Neural cell (in vitro differentiated cells): ENCODE measurements at regions not wholly inside any gene's neighbourhood (a gene's known extent, or its start where the extent isn't known, plus 50 kb on each side); places are given as distances from the start of the nearest gene placed in this dataset.
A peak's percentile ranks its signal among the peaks of the same experiment; 100 is the strongest.

Experiments used
- H2AFZ ChIP-seq: fragments of 200-600, 300-800 bp; sonication (generic), shearing (Covaris generic); 2 replicates; pipeline ENCODE4 v1.6.0; 2014; ENCODE audit warnings: low read depth, mild to moderate bottlenecking, antibody characterized with exemption, low read length, moderate library complexity
- H3F3A ChIP-seq: fragments of 200-600 bp; shearing (Covaris generic); 2 replicates; pipeline ENCODE4 v1.6.1; 2016; ENCODE audit warnings: mild to moderate bottlenecking, moderate library complexity, mixed read lengths, antibody characterized with exemption, low read length; ENCODE audit not compliant: insufficient read depth, poor library complexity, severe bottlenecking
- H3K27ac ChIP-seq: fragments of 200-600, 300-800 bp; sonication (generic), shearing (Covaris generic); 2 replicates; pipeline ENCODE4 v1.5.1; 2014; ENCODE audit warnings: mild to moderate bottlenecking, low read length, moderate library complexity
- H3K27me3 ChIP-seq: fragments of 300-800, 200-600 bp; sonication (generic), shearing (Covaris generic); 2 replicates; pipeline ENCODE4 v1.6.0; 2014; ENCODE audit warnings: mild to moderate bottlenecking, low read depth, low read length, moderate library complexity; ENCODE audit not compliant: insufficient read depth
- H3K36me3 ChIP-seq: fragments of 300-800, 200-600 bp; sonication (generic), shearing (Covaris generic); 2 replicates; pipeline ENCODE4 v1.5.1; 2014; ENCODE audit warnings: mild to moderate bottlenecking, antibody characterized with exemption, low read length, moderate library complexity; ENCODE audit not compliant: insufficient read depth
- H3K4me2 ChIP-seq: fragments of 300-800, 200-600 bp; sonication (generic), shearing (Covaris generic); 2 replicates; pipeline ENCODE4 v1.6.0; 2014; ENCODE audit warnings: mild to moderate bottlenecking, low read length
- H3K4me3 ChIP-seq: fragments of 300-800, 200-600 bp; sonication (generic), shearing (Covaris generic); 2 replicates; pipeline ENCODE4 v1.5.1; 2014; ENCODE audit warnings: mild to moderate bottlenecking, low read length, moderate library complexity
- H3K79me2 ChIP-seq: fragments of 200-600 bp; shearing (Covaris generic); replicated peaks from 2 replicates; pipeline ENCODE4 v1.6.0; 2014; ENCODE audit warnings: mild to moderate bottlenecking, low read length, moderate library complexity; ENCODE audit not compliant: insufficient read depth
- H3K9ac ChIP-seq: fragments of 300-800, 200-600 bp; sonication (generic), shearing (Covaris generic); 2 replicates; pipeline ENCODE4 v1.6.1; 2016; ENCODE audit warnings: mild to moderate bottlenecking, low read length, mixed read lengths
- H3K9me2 ChIP-seq: fragments of 200-600 bp; shearing (Covaris generic); 2 replicates; pipeline ENCODE4 v1.6.1; 2016; ENCODE audit warnings: mild to moderate bottlenecking, low read length, mixed read lengths; ENCODE audit not compliant: insufficient read depth
- H3K9me3 ChIP-seq: fragments of 200-600, 300-800 bp; sonication (generic), shearing (Covaris generic); 2 replicates; pipeline ENCODE4 v1.6.1; 2016; ENCODE audit warnings: mild to moderate bottlenecking, mixed run types, low read length, moderate library complexity, mixed read lengths
- H4K20me1 ChIP-seq: fragments of 200-600 bp; shearing (Covaris generic); 2 replicates; pipeline ENCODE4 v1.6.1; 2016; ENCODE audit warnings: mild to moderate bottlenecking, mixed run types; ENCODE audit not compliant: insufficient read depth
- EP300 ChIP-seq: fragments of 450-650 bp; conservative IDR thresholded peaks from 2 replicates; pipeline ENCODE4 v1.6.1; 2014; ENCODE audit warnings: antibody characterized with exemption, mild to moderate bottlenecking, moderate library complexity; ENCODE audit not compliant: poor library complexity, severe bottlenecking
- EZH2 ChIP-seq: fragments of 200-600, 300-800 bp; shearing (Covaris generic), sonication (generic); IDR thresholded peaks from 2 replicates; pipeline ENCODE4 v1.6.1; 2014; ENCODE audit warnings: antibody characterized with exemption, low read length, borderline replicate concordance, mild to moderate bottlenecking; ENCODE audit not compliant: insufficient read depth, poor library complexity, severe bottlenecking
- MXI1 ChIP-seq: fragments of 450-650 bp; conservative IDR thresholded peaks from 2 replicates; pipeline ENCODE4 v1.6.1; 2014; ENCODE audit warnings: antibody characterized with exemption, mild to moderate bottlenecking; ENCODE audit not compliant: poor library complexity, severe bottlenecking
- POLR2AphosphoS5 ChIP-seq: IDR thresholded peaks from 2 replicates; pipeline ENCODE4 v1.6.1; 2012
- RAD21 ChIP-seq: fragments of 450-650 bp; conservative IDR thresholded peaks from 2 replicates; pipeline ENCODE4 v1.6.1; 2014; ENCODE audit warnings: antibody characterized with exemption, mild to moderate bottlenecking, moderate library complexity
- SMC3 ChIP-seq: fragments of 450-650 bp; conservative IDR thresholded peaks from 2 replicates; pipeline ENCODE4 v1.6.1; 2014; ENCODE audit warnings: antibody characterized with exemption, mild to moderate bottlenecking, moderate library complexity; ENCODE audit not compliant: poor library complexity
- TAF1 ChIP-seq: IDR thresholded peaks from 2 replicates; pipeline ENCODE4 v1.6.1; 2012; ENCODE audit warnings: low read depth
- TF ChIP-seq, protein P1 (sequence below): fragments of 450-650 bp; IDR thresholded peaks from 2 replicates; pipeline ENCODE4 v1.5.1; 2014; ENCODE audit warnings: antibody characterized with exemption, mild to moderate bottlenecking, moderate library complexity; ENCODE audit not compliant: poor library complexity, severe bottlenecking
- TF ChIP-seq, protein P2 (sequence below): IDR thresholded peaks from 2 replicates; pipeline ENCODE4 v1.6.1; 2012; ENCODE audit warnings: borderline replicate concordance

DNA sequence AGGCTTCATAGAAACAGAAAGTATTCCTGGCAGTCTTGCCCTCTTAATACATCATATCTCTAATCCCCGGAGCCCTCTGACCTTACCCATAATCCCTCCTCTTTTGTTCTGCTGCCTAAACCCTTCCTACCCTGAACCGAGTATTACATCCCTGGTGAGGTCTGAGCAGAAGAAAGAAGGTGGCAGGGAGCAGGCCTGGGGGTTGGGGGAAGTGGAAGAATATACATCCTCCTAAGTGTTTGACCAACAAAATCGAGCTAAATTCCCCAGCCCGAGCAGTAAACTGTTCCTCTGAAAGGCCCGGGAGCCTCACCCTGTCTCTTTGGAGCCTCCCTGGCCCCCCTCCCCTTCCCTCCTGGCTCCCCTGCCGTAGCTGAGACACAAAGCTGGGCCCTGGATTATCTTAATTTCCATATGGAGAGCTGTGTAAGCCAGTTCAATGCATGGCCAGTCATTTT, 192.6 kb upstream of the LHX5 start:
- Histone ChIP-seq H3K27me3 (no peaks in the 10 kb centered on the region), H2AFZ (peak overlapping the region; percentile 65), H3K9me3 (no peaks in the 10 kb centered on the region), H3K36me3 (no peaks in the 10 kb centered on the region), H3K27ac (no peak overlapping the region), H4K20me1 (no peaks in the 10 kb centered on the region), H3K4me3 (no peak overlapping the region), H3K9ac (no peak overlapping the region), H3F3A (no peaks in the 10 kb centered on the region), H3K9me2 (no peaks in the 10 kb centered on the region), H3K4me2 (no peak overlapping the region), H3K79me2 (no peaks in the 10 kb centered on the region)
- no peak for TF ChIP-seq RAD21
- TF ChIP-seq TAF1, result no peak
- no peak for TF ChIP-seq EZH2
- no peak for TF ChIP-seq EP300

DNA sequence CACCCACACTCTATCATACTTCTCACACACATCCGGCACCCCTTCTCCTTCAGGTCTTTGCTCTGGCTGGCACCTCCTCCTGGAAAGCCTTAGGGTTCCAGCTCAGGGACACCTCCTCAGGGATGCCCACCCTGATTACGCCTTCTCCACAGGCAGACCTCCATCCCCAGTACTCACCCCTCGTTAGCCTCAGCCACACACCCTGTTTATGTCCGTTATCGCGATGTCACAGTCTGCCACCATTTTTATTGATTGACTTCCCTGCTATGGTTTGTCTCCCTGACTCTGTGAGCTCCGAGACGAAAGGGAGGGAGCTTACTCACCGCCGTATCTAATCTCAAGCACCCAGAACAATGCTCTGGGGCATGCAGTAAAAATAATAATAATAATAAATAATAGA, 191.7 kb upstream of the LHX5 start:
- H3K27me3 ChIP-seq, result no peaks in the 10 kb centered on the region
- no peak overlapping the region for H3K27ac ChIP-seq
- H3K4me2 ChIP-seq, result no peak overlapping the region

DNA sequence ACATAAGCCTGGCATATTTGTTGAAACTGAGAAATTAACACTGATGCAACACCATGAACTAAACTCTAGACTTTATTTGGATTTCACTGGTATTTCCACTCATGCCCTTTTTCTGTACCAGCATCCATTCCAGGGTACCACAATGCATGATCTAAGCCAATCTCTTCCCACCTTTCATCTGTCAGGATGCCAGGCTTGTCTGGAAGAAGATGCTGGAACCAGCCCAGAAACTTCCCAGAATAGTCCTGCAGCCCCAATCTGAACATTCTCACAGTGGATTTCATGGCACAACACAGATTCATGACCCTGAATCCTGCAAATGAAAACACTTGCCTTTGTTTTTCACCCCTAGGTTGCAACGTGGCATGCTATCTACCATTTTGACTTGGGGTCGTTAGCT, 189.3 kb upstream of the LHX5 start:
- H3K79me2 ChIP-seq, result no peaks in the 10 kb centered on the region
- H3K36me3 ChIP-seq, result no peaks in the 10 kb centered on the region
- no peak overlapping the region for H3K4me3 ChIP-seq
- H3K9me2 ChIP-seq, result no peaks in the 10 kb centered on the region
- H3K4me2 ChIP-seq, result no peak overlapping the region
- H3K9me3 ChIP-seq, result no peaks in the 10 kb centered on the region
- no peak overlapping the region for H2AFZ ChIP-seq
- H3K27ac ChIP-seq, result no peak overlapping the region
- no peaks in the 10 kb centered on the region for H3K27me3 ChIP-seq
- H4K20me1 ChIP-seq, result no peaks in the 10 kb centered on the region
- H3F3A ChIP-seq, result no peaks in the 10 kb centered on the region
- no peak for TF ChIP-seq TAF1
- TF ChIP-seq EZH2, result no peak
- TF ChIP-seq, protein P1, sequence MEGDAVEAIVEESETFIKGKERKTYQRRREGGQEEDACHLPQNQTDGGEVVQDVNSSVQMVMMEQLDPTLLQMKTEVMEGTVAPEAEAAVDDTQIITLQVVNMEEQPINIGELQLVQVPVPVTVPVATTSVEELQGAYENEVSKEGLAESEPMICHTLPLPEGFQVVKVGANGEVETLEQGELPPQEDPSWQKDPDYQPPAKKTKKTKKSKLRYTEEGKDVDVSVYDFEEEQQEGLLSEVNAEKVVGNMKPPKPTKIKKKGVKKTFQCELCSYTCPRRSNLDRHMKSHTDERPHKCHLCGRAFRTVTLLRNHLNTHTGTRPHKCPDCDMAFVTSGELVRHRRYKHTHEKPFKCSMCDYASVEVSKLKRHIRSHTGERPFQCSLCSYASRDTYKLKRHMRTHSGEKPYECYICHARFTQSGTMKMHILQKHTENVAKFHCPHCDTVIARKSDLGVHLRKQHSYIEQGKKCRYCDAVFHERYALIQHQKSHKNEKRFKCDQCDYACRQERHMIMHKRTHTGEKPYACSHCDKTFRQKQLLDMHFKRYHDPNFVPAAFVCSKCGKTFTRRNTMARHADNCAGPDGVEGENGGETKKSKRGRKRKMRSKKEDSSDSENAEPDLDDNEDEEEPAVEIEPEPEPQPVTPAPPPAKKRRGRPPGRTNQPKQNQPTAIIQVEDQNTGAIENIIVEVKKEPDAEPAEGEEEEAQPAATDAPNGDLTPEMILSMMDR, result no peak
- TF ChIP-seq, protein P2, sequence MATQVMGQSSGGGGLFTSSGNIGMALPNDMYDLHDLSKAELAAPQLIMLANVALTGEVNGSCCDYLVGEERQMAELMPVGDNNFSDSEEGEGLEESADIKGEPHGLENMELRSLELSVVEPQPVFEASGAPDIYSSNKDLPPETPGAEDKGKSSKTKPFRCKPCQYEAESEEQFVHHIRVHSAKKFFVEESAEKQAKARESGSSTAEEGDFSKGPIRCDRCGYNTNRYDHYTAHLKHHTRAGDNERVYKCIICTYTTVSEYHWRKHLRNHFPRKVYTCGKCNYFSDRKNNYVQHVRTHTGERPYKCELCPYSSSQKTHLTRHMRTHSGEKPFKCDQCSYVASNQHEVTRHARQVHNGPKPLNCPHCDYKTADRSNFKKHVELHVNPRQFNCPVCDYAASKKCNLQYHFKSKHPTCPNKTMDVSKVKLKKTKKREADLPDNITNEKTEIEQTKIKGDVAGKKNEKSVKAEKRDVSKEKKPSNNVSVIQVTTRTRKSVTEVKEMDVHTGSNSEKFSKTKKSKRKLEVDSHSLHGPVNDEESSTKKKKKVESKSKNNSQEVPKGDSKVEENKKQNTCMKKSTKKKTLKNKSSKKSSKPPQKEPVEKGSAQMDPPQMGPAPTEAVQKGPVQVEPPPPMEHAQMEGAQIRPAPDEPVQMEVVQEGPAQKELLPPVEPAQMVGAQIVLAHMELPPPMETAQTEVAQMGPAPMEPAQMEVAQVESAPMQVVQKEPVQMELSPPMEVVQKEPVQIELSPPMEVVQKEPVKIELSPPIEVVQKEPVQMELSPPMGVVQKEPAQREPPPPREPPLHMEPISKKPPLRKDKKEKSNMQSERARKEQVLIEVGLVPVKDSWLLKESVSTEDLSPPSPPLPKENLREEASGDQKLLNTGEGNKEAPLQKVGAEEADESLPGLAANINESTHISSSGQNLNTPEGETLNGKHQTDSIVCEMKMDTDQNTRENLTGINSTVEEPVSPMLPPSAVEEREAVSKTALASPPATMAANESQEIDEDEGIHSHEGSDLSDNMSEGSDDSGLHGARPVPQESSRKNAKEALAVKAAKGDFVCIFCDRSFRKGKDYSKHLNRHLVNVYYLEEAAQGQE, result no peak
- no peak for TF ChIP-seq RAD21
- TF ChIP-seq SMC3, result no peak
- TF ChIP-seq MXI1, result no peak
- no peak for TF ChIP-seq EP300
- no peak for TF ChIP-seq POLR2AphosphoS5
- H3K9ac ChIP-seq, result no peak overlapping the region

More for the DNA sequence above, 191.7 kb upstream of the LHX5 start:
- Histone ChIP-seq H4K20me1 (no peaks in the 10 kb centered on the region), H2AFZ (no peak overlapping the region), H3K9me3 (no peaks in the 10 kb centered on the region), H3K36me3 (no peaks in the 10 kb centered on the region), H3K9ac (no peak overlapping the region), H3F3A (no peaks in the 10 kb centered on the region), H3K9me2 (no peaks in the 10 kb centered on the region), H3K4me3 (no peak overlapping the region), H3K79me2 (no peaks in the 10 kb centered on the region)
- no peak for TF ChIP-seq RAD21
